ENCODE measurements at regions not wholly inside any gene's neighbourhood (a gene's known extent, or its start where the extent isn't known, plus 50 kb on each side); places are given as distances from the start of the nearest gene placed in this dataset.

DNA sequence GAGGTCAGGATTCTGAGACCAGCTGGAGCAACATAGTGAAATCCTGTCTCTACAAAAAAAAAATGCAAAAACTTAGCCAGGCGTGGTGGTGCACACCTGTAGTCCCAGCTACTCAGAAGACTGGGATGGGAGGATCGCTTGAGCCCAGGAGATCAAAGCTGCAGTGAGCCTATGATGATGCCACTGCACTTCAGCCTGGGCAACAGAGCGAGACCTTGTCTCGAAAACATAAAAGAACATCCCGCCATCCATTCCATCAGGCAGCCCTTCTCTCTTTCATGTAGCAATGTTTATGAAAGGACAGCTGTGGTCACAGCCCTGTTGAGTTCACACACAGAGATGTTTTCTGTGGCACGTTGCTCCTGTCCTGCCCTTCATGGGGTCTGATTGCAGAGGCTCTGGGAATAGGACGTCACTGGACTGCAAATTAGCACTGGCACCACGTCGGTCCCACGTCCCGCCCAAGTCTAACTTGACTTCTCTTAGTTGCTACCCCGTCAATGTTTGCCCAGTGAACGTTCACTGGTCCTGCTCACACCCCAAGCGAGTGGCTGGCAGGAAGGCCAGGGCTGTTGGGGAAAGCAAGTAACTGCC, 64.5 kb upstream of the MYL10 start:
- no peak for TF ChIP-seq CTCF (IDR thresholded peaks at IDR 0.05; ENCODE audit: low read depth, low read length, poor library complexity, severe bottlenecking)
- no peak for TF ChIP-seq EZH2phosphoT487 (IDR thresholded peaks at IDR 0.05; ENCODE audit: borderline replicate concordance, low read length)
